OCI-LY7 (cell line): ENCODE measurements at regions not wholly inside any gene's neighbourhood (a gene's known extent, or its start where the extent isn't known, plus 50 kb on each side); places are given as distances from the start of the nearest gene placed in this dataset.
A peak's percentile ranks its signal among the peaks of the same experiment; 100 is the strongest.

Experiments
- BruUV-seq: library from RNA; stranded (reverse); fragments of 400-500 nt; replicated peaks from 2 replicates; lab custom pipeline; 2021; lab: Mats Ljungman, UMichigan
- CTCF ChIA-PET: fragments of 300-600 bp; sonication (Branson Sonifier 250); formaldehyde crosslinking; loops from one replicate; lab custom pipeline; 2022; ENCODE audit warnings: antibody characterized with exemption; ENCODE audit not compliant: unreplicated experiment; lab: Charles Lee
- POLR2A ChIA-PET: fragments of 300-600 bp; sonication (Branson Sonifier 250); formaldehyde crosslinking; loops from one replicate; lab custom pipeline; 2022; ENCODE audit warnings: antibody characterized with exemption; lab: Charles Lee
- DNase-seq: peaks from one replicate; pipeline ENCODE4 v3.0.0-alpha.2; 2015; ENCODE audit warnings: low spot score
- H2AFZ ChIP-seq: fragments of 200-600 bp; sonication (generic), shearing (Covaris generic); 2 replicates; pipeline ENCODE4 v1.6.1; 2014; ENCODE audit warnings: mild to moderate bottlenecking, antibody characterized with exemption, low read length, moderate library complexity
- H3K27ac ChIP-seq: fragments of 200-600 bp; sonication (generic); 2 replicates; pipeline ENCODE4 v1.5.1; 2014; ENCODE audit warnings: mixed run types, low read depth, mild to moderate bottlenecking, moderate library complexity, low read length, inconsistent platforms; ENCODE audit not compliant: poor library complexity, severe bottlenecking
- H3K36me3 ChIP-seq: fragments of 200-600 bp; sonication (generic); 2 replicates; pipeline ENCODE4 v1.6.1; 2014; ENCODE audit warnings: mild to moderate bottlenecking, antibody characterized with exemption, low read length, moderate library complexity, mixed read lengths; ENCODE audit not compliant: insufficient read depth
- H3K4me1 ChIP-seq: fragments of 200-600 bp; sonication (generic); 2 replicates; pipeline ENCODE4 v1.5.1; 2014; ENCODE audit warnings: mild to moderate bottlenecking, low read length; ENCODE audit not compliant: insufficient read depth, poor library complexity, severe bottlenecking
- H3K4me2 ChIP-seq: fragments of 200-600 bp; sonication (generic); 2 replicates; pipeline ENCODE4 v1.6.1; 2014; ENCODE audit warnings: mild to moderate bottlenecking, low read length
- H3K4me3 ChIP-seq: fragments of 200-600 bp; sonication (generic); 2 replicates; pipeline ENCODE4 v1.5.1; 2014; ENCODE audit warnings: mild to moderate bottlenecking, low read depth, low read length; ENCODE audit not compliant: poor library complexity, severe bottlenecking
- H3K79me2 ChIP-seq: fragments of 200-600 bp; sonication (generic); 2 replicates; pipeline ENCODE4 v1.6.1; 2016; ENCODE audit warnings: low read depth, mild to moderate bottlenecking, low read length, moderate library complexity, mixed read lengths; ENCODE audit not compliant: insufficient read depth
- H3K9me2 ChIP-seq: fragments of 200-600 bp; sonication (generic); 2 replicates; pipeline ENCODE4 v1.6.1; 2016; ENCODE audit warnings: mild to moderate bottlenecking, low read length, mixed read lengths; ENCODE audit not compliant: insufficient read depth
- H3K9me3 ChIP-seq: fragments of 200-600 bp; sonication (generic); 2 replicates; pipeline ENCODE4 v1.6.1; 2014; ENCODE audit warnings: mild to moderate bottlenecking, mixed run types, low read length, mixed read lengths
- H4K20me1 ChIP-seq: fragments of 200-600 bp; sonication (generic); 2 replicates; pipeline ENCODE4 v1.6.1; 2014; ENCODE audit warnings: mild to moderate bottlenecking, antibody characterized with exemption, low read length, moderate library complexity, mixed read lengths; ENCODE audit not compliant: insufficient read depth
- EZH2phosphoT487 ChIP-seq: fragments of 200-600 bp; sonication (generic); IDR thresholded peaks from 2 replicates; pipeline ENCODE4 v1.6.1; 2018; ENCODE audit warnings: low read depth, borderline replicate concordance, mild to moderate bottlenecking, mixed run types, antibody characterized with exemption, low read length, moderate library complexity, mixed read lengths
- intact Hi-C: fragments of 100-400 bp; cut with micrococcal nuclease; formaldehyde crosslinking; loops from one replicate; pipeline ENCODE4 v1.10.0; 2022; ENCODE audit not compliant: unreplicated experiment
- TF ChIP-seq, protein P1 (sequence below): fragments of 200-600 bp; sonication (generic); conservative IDR thresholded peaks from 2 replicates; pipeline ENCODE4 v1.5.1; 2014; ENCODE audit warnings: mild to moderate bottlenecking, antibody characterized with exemption, low read length, moderate library complexity, mixed read lengths

GRCh38 chr5:14946815-14947620 is 75.4 kb upstream of the ANKH start:
- Histone ChIP-seq H3K79me2 (no peaks in the 10 kb centered on the region), H3K27ac (no peak overlapping the region), H3K4me2 (no peak overlapping the region), H4K20me1 (no peaks in the 10 kb centered on the region; the same call in 1 of the 2 replicates), H3K9me3 (no peaks in the 10 kb centered on the region), H3K4me3 (no peak overlapping the region), H3K9me2 (no peaks in the 10 kb centered on the region), H2AFZ (no peak overlapping the region), H3K4me1 (no peaks in the 10 kb centered on the region), H3K36me3 (no peaks in the 10 kb centered on the region)
- intact Hi-C loops: loop anchor here (5.0 kb wide), 1 partner anchor 55 kb away; no protein-coding TSS in a partner anchor
- DNase-seq: peak; percentile 30
- POLR2A ChIA-PET: interaction anchor here (0.5 kb wide), 1 partner anchor 43 kb away, joined by 3 read pairs; no protein-coding TSS in a partner anchor
- no peak for TF ChIP-seq EZH2phosphoT487
- TF ChIP-seq, protein P1, sequence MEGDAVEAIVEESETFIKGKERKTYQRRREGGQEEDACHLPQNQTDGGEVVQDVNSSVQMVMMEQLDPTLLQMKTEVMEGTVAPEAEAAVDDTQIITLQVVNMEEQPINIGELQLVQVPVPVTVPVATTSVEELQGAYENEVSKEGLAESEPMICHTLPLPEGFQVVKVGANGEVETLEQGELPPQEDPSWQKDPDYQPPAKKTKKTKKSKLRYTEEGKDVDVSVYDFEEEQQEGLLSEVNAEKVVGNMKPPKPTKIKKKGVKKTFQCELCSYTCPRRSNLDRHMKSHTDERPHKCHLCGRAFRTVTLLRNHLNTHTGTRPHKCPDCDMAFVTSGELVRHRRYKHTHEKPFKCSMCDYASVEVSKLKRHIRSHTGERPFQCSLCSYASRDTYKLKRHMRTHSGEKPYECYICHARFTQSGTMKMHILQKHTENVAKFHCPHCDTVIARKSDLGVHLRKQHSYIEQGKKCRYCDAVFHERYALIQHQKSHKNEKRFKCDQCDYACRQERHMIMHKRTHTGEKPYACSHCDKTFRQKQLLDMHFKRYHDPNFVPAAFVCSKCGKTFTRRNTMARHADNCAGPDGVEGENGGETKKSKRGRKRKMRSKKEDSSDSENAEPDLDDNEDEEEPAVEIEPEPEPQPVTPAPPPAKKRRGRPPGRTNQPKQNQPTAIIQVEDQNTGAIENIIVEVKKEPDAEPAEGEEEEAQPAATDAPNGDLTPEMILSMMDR: peak; percentile 70
- CTCF ChIA-PET: no interaction called here
- BruUV-seq: no TSS peak

DNA sequence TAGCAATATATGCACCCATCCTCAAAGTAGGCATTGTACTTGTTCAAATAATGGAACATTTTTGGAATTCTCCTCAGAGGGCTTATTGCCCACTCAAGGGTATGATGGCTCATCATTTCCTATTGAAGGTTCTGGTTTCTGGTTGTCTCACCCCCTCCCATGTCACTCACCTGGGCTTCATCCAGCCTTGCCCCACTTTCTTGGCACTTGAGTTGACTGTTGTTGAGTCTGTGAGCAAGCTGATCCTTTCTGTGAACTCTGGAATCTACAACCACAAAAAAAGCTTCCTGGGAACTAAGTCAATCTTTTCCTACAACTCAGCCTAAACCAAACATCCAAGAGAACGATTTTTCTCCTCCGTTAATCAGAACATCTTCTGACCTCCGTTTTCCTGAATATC is 73.9 kb upstream of the ANKH start:
- Histone ChIP-seq H3K4me1 (no peaks in the 10 kb centered on the region), H3K9me2 (no peaks in the 10 kb centered on the region), H2AFZ (no peak overlapping the region), H3K9me3 (no peaks in the 10 kb centered on the region), H3K4me2 (no peak overlapping the region), H3K79me2 (no peaks in the 10 kb centered on the region), H3K4me3 (no peak overlapping the region), H3K27ac (no peak overlapping the region), H3K36me3 (no peaks in the 10 kb centered on the region), H4K20me1 (no peaks in the 10 kb centered on the region; the same call in 1 of the 2 replicates)
- no peak for TF ChIP-seq EZH2phosphoT487
- TF ChIP-seq, protein P1: no peak
- BruUV-seq: no TSS peak
- ChIA-PET POLR2A (no interaction called here), CTCF (no interaction called here)
- intact Hi-C loops: loop anchor here (5.0 kb wide), 1 partner anchor 57 kb away; no protein-coding TSS in a partner anchor
- no peak for DNase-seq

GRCh38 chr5:14944996-14945395 is 73.4 kb upstream of the ANKH start:
- H3K4me2 ChIP-seq: no peak overlapping the region
- H3K4me1 ChIP-seq: no peaks in the 10 kb centered on the region
- H3K36me3 ChIP-seq: no peaks in the 10 kb centered on the region
- POLR2A ChIA-PET: no interaction called here
- TF ChIP-seq EZH2phosphoT487: no peak
- TF ChIP-seq, protein P1: no peak
- no peaks in the 10 kb centered on the region for H3K9me2 ChIP-seq
- CTCF ChIA-PET: no interaction called here
- no peak overlapping the region for H3K27ac ChIP-seq
- H3K4me3 ChIP-seq: no peak overlapping the region
- no peak overlapping the region for H2AFZ ChIP-seq
- BruUV-seq: no TSS peak
- no peaks in the 10 kb centered on the region; the same call in 1 of the 2 replicates for H4K20me1 ChIP-seq
- no peaks in the 10 kb centered on the region for H3K79me2 ChIP-seq
- H3K9me3 ChIP-seq: no peaks in the 10 kb centered on the region
- no peak for DNase-seq
- intact Hi-C loops: loop anchor here (5.0 kb wide), 1 partner anchor 57 kb away; no protein-coding TSS in a partner anchor
